ENCODE measurements at regions not wholly inside any gene's neighbourhood (a gene's known extent, or its start where the extent isn't known, plus 50 kb on each side); places are given as distances from the start of the nearest gene placed in this dataset.

DNA sequence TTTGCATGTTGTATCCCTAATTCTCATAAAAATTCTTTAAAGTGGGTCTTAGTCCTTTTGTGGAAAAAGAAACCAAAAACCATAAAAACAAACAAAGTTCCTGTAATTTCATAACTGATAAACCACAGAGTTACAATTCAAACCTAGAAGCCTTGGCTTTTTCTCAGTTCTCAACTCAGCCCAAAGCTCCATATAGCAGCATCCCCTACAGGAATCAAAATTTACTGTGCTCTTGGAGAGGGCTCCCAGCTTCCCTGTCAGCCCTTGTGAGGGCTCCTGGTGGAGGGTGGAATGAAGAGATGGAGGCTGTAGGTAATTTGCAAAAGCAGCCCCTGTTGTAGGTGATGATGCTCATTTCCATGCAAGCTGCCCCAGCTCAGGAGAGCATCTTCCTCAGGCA, 506.1 kb upstream of the KIRREL3 start:
- intact Hi-C loops (cut with DNase I) = no loop called here

DNA sequence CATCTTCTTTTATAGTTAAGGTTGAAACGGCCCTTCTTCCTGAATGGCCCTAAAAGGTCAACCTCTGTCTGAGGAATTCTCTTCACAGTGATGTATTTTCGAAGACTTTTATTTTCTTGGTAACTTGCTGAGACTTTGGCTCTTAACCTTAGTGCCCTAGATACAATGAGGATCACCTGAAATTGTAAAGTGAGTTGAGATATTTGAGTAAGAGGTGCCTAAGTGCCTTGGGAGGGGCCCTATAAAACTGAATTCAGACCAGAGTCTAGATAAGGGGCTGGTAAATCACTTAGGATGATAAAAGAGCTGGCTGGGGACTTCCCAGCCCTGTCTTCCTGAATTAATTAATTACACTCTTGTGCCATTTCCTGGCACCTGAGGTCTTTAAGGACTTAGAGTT, 505.6 kb upstream of the KIRREL3 start:
- TF ChIP-seq, protein P1, sequence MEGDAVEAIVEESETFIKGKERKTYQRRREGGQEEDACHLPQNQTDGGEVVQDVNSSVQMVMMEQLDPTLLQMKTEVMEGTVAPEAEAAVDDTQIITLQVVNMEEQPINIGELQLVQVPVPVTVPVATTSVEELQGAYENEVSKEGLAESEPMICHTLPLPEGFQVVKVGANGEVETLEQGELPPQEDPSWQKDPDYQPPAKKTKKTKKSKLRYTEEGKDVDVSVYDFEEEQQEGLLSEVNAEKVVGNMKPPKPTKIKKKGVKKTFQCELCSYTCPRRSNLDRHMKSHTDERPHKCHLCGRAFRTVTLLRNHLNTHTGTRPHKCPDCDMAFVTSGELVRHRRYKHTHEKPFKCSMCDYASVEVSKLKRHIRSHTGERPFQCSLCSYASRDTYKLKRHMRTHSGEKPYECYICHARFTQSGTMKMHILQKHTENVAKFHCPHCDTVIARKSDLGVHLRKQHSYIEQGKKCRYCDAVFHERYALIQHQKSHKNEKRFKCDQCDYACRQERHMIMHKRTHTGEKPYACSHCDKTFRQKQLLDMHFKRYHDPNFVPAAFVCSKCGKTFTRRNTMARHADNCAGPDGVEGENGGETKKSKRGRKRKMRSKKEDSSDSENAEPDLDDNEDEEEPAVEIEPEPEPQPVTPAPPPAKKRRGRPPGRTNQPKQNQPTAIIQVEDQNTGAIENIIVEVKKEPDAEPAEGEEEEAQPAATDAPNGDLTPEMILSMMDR (IDR thresholded peaks at IDR 0.05) = no peak
- intact Hi-C loops (cut with DNase I) = no loop called here
- Histone ChIP-seq H3K27me3 (no peaks in the 10 kb centered on the region), H3K4me3 (no peak overlapping the region), H3K4me1 (no peaks in the 10 kb centered on the region), H3K27ac (no peak overlapping the region), H3K36me3 (no peaks in the 10 kb centered on the region), H3K9me3 (no peaks in the 10 kb centered on the region)
- no peak for DNase-seq (ENCODE audit: low spot score in 2 of 2)

More for the DNA sequence above, 506.1 kb upstream of the KIRREL3 start:
- TF ChIP-seq, protein P1 (IDR thresholded peaks at IDR 0.05) = no peak
- Histone ChIP-seq H3K9me3 (no peaks in the 10 kb centered on the region), H3K4me3 (no peak overlapping the region), H3K4me1 (no peaks in the 10 kb centered on the region), H3K36me3 (no peaks in the 10 kb centered on the region), H3K27me3 (no peaks in the 10 kb centered on the region), H3K27ac (no peak overlapping the region)
- no peak for DNase-seq (ENCODE audit: low spot score in 2 of 2)

DNA sequence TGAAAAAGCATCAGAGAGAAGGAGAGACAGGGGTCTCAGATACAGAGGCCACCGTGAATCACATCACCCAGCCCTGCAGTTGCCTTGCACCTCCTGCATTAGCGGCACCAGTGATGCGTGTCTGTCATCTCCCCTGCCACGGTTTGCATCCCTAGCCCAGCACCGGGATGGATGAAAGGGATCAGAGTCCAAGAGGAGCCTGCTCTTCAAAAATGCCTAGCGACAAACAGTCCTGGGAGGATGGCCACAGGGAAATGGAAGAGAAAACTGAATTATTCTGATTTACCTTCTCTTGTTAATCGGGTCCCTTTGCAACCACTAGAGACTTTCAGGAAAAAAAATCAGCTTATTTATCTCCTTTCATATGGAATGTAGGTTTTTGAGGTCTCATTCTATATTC, 495.6 kb upstream of the KIRREL3 start:
- intact Hi-C loops (cut with DNase I) = no loop called here
- no peaks in the 10 kb centered on the region for H3K36me3 ChIP-seq
- H3K27me3 ChIP-seq = no peaks in the 10 kb centered on the region
- TF ChIP-seq, protein P1 (IDR thresholded peaks at IDR 0.05) = no peak
- DNase-seq (ENCODE audit: low spot score in 2 of 2) = no peak
- no peak overlapping the region for H3K27ac ChIP-seq
- no peaks in the 10 kb centered on the region for H3K4me1 ChIP-seq
- H3K9me3 ChIP-seq = no peaks in the 10 kb centered on the region
- no peak overlapping the region for H3K4me3 ChIP-seq

DNA sequence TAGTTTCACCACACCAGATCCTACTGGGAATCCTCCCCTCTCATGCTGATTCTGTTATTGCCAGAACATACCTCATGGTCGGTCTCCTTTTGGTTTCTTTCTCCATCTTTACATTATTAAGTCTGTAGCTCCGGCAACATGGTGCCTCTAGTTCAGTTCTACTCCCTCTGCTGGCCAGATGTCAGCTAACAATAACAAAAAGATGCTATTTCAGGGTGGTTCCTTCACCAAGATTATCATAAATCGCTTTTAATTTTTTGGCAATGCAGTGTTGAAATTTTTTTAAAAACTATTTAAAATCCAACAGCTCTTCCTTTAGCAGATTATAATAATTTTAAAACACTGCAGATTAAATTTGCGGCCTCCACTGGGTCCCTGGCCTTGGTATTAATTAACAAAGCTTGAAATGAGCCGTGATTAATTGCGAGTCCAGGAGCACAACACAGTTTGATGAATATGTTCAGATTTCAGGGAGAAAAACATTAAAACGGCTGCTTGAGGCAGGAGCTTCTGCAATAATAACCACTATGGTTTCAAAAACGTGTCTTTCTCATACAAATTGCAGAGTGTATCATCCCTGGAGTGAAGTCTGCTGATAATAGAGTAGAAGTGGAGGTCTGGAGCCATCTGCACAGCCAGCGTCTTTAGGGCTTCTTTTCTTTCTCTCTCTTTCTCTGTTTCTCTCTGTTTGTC, 492.9 kb upstream of the KIRREL3 start:
- Histone ChIP-seq H3K27me3 (no peaks in the 10 kb centered on the region), H3K27ac (no peak overlapping the region), H3K4me1 (no peaks in the 10 kb centered on the region), H3K4me3 (no peak overlapping the region), H3K9me3 (no peaks in the 10 kb centered on the region), H3K36me3 (no peaks in the 10 kb centered on the region)
- no peak for DNase-seq (ENCODE audit: low spot score in 2 of 2)
- TF ChIP-seq, protein P1 (IDR thresholded peaks at IDR 0.05) = peak in 1 of 3 experiments; percentile 18
- intact Hi-C loops (cut with DNase I) = no loop called here

DNA sequence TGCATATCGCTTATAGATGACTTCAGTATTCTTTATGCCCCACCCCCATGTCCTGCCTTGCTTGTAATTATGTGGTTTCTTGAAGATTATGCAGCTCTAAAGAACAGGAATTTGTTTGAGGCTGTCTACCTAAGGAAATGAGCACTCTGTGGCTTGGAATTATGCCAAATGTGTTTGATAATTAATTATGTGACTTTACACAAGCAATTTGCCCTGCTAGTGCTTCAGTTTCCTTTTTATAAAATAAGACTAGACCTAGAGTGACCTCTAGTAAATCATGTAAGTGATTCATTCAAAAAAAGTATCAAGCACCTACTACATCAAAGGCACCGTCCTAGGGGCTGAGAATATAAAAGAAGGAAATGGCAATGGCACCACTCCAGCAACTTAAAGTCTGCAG, 491.5 kb upstream of the KIRREL3 start:
- Histone ChIP-seq H3K36me3 (no peaks in the 10 kb centered on the region), H3K27me3 (no peaks in the 10 kb centered on the region), H3K9me3 (no peaks in the 10 kb centered on the region), H3K4me1 (no peaks in the 10 kb centered on the region), H3K4me3 (no peak overlapping the region), H3K27ac (no peak overlapping the region)
- no peak for DNase-seq (ENCODE audit: low spot score in 2 of 2)
- TF ChIP-seq, protein P1 (IDR thresholded peaks at IDR 0.05) = no peak
- intact Hi-C loops (cut with DNase I) = no loop called here

DNA sequence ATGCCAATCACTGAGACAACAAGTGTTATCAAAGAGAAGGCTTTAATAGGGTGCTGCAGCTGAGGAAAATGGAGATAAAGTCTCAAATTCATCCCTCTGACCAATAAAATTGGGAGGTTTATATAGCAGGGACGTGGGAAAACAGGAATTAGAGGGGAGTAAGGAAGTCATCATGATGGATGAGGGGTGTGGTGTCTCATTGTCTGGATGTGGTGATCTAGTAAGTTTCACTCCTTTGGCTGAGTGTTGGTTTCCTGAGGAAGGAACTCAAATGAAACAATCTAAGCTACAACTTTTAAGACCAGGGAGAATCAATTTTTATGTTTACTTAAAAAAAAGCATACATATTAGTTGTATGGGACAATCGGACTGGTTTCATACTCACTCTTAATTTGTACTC, 491.0 kb upstream of the KIRREL3 start:
- intact Hi-C loops (cut with DNase I) = no loop called here
- no peak for DNase-seq (ENCODE audit: low spot score in 2 of 2)

More for the DNA sequence above, 491.0 kb upstream of the KIRREL3 start:
- Histone ChIP-seq H3K36me3 (no peaks in the 10 kb centered on the region), H3K4me3 (no peak overlapping the region), H3K27ac (no peak overlapping the region), H3K4me1 (no peaks in the 10 kb centered on the region), H3K27me3 (no peaks in the 10 kb centered on the region), H3K9me3 (no peaks in the 10 kb centered on the region)
- TF ChIP-seq, protein P1 (IDR thresholded peaks at IDR 0.05) = no peak
